Neural cell (in vitro differentiated cells): ENCODE measurements at regions not wholly inside any gene's neighbourhood (a gene's known extent, or its start where the extent isn't known, plus 50 kb on each side); places are given as distances from the start of the nearest gene placed in this dataset.

ENCODE experiments used
- H2AFZ ChIP-seq: fragments of 200-600, 300-800 bp; sonication (generic), shearing (Covaris generic); 2 replicates; pipeline ENCODE4 v1.6.0; 2014; ENCODE audit warnings: low read depth, mild to moderate bottlenecking, antibody characterized with exemption, low read length, moderate library complexity
- H3F3A ChIP-seq: fragments of 200-600 bp; shearing (Covaris generic); 2 replicates; pipeline ENCODE4 v1.6.1; 2016; ENCODE audit warnings: mild to moderate bottlenecking, moderate library complexity, mixed read lengths, antibody characterized with exemption, low read length; ENCODE audit not compliant: insufficient read depth, poor library complexity, severe bottlenecking
- H3K27ac ChIP-seq: fragments of 200-600, 300-800 bp; sonication (generic), shearing (Covaris generic); 2 replicates; pipeline ENCODE4 v1.5.1; 2014; ENCODE audit warnings: mild to moderate bottlenecking, low read length, moderate library complexity
- H3K27me3 ChIP-seq: fragments of 300-800, 200-600 bp; sonication (generic), shearing (Covaris generic); 2 replicates; pipeline ENCODE4 v1.6.0; 2014; ENCODE audit warnings: mild to moderate bottlenecking, low read depth, low read length, moderate library complexity; ENCODE audit not compliant: insufficient read depth
- H3K36me3 ChIP-seq: fragments of 300-800, 200-600 bp; sonication (generic), shearing (Covaris generic); 2 replicates; pipeline ENCODE4 v1.5.1; 2014; ENCODE audit warnings: mild to moderate bottlenecking, antibody characterized with exemption, low read length, moderate library complexity; ENCODE audit not compliant: insufficient read depth
- H3K4me2 ChIP-seq: fragments of 300-800, 200-600 bp; sonication (generic), shearing (Covaris generic); 2 replicates; pipeline ENCODE4 v1.6.0; 2014; ENCODE audit warnings: mild to moderate bottlenecking, low read length
- H3K4me3 ChIP-seq: fragments of 300-800, 200-600 bp; sonication (generic), shearing (Covaris generic); 2 replicates; pipeline ENCODE4 v1.5.1; 2014; ENCODE audit warnings: mild to moderate bottlenecking, low read length, moderate library complexity
- H3K79me2 ChIP-seq: fragments of 200-600 bp; shearing (Covaris generic); replicated peaks from 2 replicates; pipeline ENCODE4 v1.6.0; 2014; ENCODE audit warnings: mild to moderate bottlenecking, low read length, moderate library complexity; ENCODE audit not compliant: insufficient read depth
- H3K9ac ChIP-seq: fragments of 300-800, 200-600 bp; sonication (generic), shearing (Covaris generic); 2 replicates; pipeline ENCODE4 v1.6.1; 2016; ENCODE audit warnings: mild to moderate bottlenecking, low read length, mixed read lengths
- H3K9me2 ChIP-seq: fragments of 200-600 bp; shearing (Covaris generic); 2 replicates; pipeline ENCODE4 v1.6.1; 2016; ENCODE audit warnings: mild to moderate bottlenecking, low read length, mixed read lengths; ENCODE audit not compliant: insufficient read depth
- H3K9me3 ChIP-seq: fragments of 200-600, 300-800 bp; sonication (generic), shearing (Covaris generic); 2 replicates; pipeline ENCODE4 v1.6.1; 2016; ENCODE audit warnings: mild to moderate bottlenecking, mixed run types, low read length, moderate library complexity, mixed read lengths
- H4K20me1 ChIP-seq: fragments of 200-600 bp; shearing (Covaris generic); 2 replicates; pipeline ENCODE4 v1.6.1; 2016; ENCODE audit warnings: mild to moderate bottlenecking, mixed run types; ENCODE audit not compliant: insufficient read depth
- CTCF ChIP-seq: fragments of 450-650 bp; IDR thresholded peaks from 2 replicates; pipeline ENCODE4 v1.5.1; 2014; ENCODE audit warnings: antibody characterized with exemption, mild to moderate bottlenecking, moderate library complexity; ENCODE audit not compliant: poor library complexity, severe bottlenecking
- EP300 ChIP-seq: fragments of 450-650 bp; conservative IDR thresholded peaks from 2 replicates; pipeline ENCODE4 v1.6.1; 2014; ENCODE audit warnings: antibody characterized with exemption, mild to moderate bottlenecking, moderate library complexity; ENCODE audit not compliant: poor library complexity, severe bottlenecking
- EZH2 ChIP-seq: fragments of 200-600, 300-800 bp; shearing (Covaris generic), sonication (generic); IDR thresholded peaks from 2 replicates; pipeline ENCODE4 v1.6.1; 2014; ENCODE audit warnings: antibody characterized with exemption, low read length, borderline replicate concordance, mild to moderate bottlenecking; ENCODE audit not compliant: insufficient read depth, poor library complexity, severe bottlenecking
- MXI1 ChIP-seq: fragments of 450-650 bp; conservative IDR thresholded peaks from 2 replicates; pipeline ENCODE4 v1.6.1; 2014; ENCODE audit warnings: antibody characterized with exemption, mild to moderate bottlenecking; ENCODE audit not compliant: poor library complexity, severe bottlenecking
- POLR2AphosphoS5 ChIP-seq: IDR thresholded peaks from 2 replicates; pipeline ENCODE4 v1.6.1; 2012
- RAD21 ChIP-seq: fragments of 450-650 bp; conservative IDR thresholded peaks from 2 replicates; pipeline ENCODE4 v1.6.1; 2014; ENCODE audit warnings: antibody characterized with exemption, mild to moderate bottlenecking, moderate library complexity
- REST ChIP-seq: IDR thresholded peaks from 2 replicates; pipeline ENCODE4 v1.6.1; 2012; ENCODE audit warnings: borderline replicate concordance
- SMC3 ChIP-seq: fragments of 450-650 bp; conservative IDR thresholded peaks from 2 replicates; pipeline ENCODE4 v1.6.1; 2014; ENCODE audit warnings: antibody characterized with exemption, mild to moderate bottlenecking, moderate library complexity; ENCODE audit not compliant: poor library complexity
- TAF1 ChIP-seq: IDR thresholded peaks from 2 replicates; pipeline ENCODE4 v1.6.1; 2012; ENCODE audit warnings: low read depth

- Histone ChIP-seq H3K4me3 (no peak overlapping the region), H3K9me2 (no peaks in the 10 kb centered on the region), H2AFZ (no peak overlapping the region), H3F3A (no peaks in the 10 kb centered on the region), H3K36me3 (no peaks in the 10 kb centered on the region), H3K9me3 (no peaks in the 10 kb centered on the region), H4K20me1 (no peaks in the 10 kb centered on the region), H3K27me3 (no peaks in the 10 kb centered on the region), H3K79me2 (no peaks in the 10 kb centered on the region), H3K4me2 (no peak overlapping the region), H3K9ac (no peak overlapping the region), H3K27ac (no peak overlapping the region)
- TF ChIP-seq CTCF (no peak), EP300 (no peak), EZH2 (no peak), TAF1 (no peak), RAD21 (no peak), MXI1 (no peak), SMC3 (no peak), POLR2AphosphoS5 (no peak)
These were observed 384.5 kb upstream of the TENM3 start for GRCh38 chr4:181858741-181859140.

GRCh38 chr4:181859439-181859838, 383.8 kb upstream of the TENM3 start:
- H3K4me2 ChIP-seq: no peak overlapping the region
- no peak overlapping the region for H3K9ac ChIP-seq
- no peaks in the 10 kb centered on the region for H3K9me2 ChIP-seq
- no peaks in the 10 kb centered on the region for H3F3A ChIP-seq
- H3K9me3 ChIP-seq: no peaks in the 10 kb centered on the region
- TF ChIP-seq RAD21: no peak
- no peak for TF ChIP-seq MXI1
- no peak for TF ChIP-seq SMC3
- no peak for TF ChIP-seq TAF1
- no peak for TF ChIP-seq CTCF
- TF ChIP-seq EP300: no peak
- TF ChIP-seq EZH2: no peak
- TF ChIP-seq POLR2AphosphoS5: no peak
- no peak for TF ChIP-seq REST
- H3K79me2 ChIP-seq: no peaks in the 10 kb centered on the region
- H3K36me3 ChIP-seq: no peaks in the 10 kb centered on the region
- H3K27me3 ChIP-seq: no peaks in the 10 kb centered on the region
- H3K27ac ChIP-seq: no peak overlapping the region
- no peak overlapping the region for H3K4me3 ChIP-seq
- no peaks in the 10 kb centered on the region for H4K20me1 ChIP-seq
- no peak overlapping the region for H2AFZ ChIP-seq
